HTR-8/SVneo (cell line): ENCODE measurements at regions not wholly inside any gene's neighbourhood (a gene's known extent, or its start where the extent isn't known, plus 50 kb on each side); places are given as distances from the start of the nearest gene placed in this dataset.

ENCODE experiments used
- DNase-seq: peaks from one replicate; pipeline ENCODE4 v3.0.0; 2011; ENCODE audit warnings: low spot score, mixed read lengths; ENCODE audit not compliant: insufficient read length
- FAIRE-seq: peaks from 2 replicates; lab custom pipeline; 2011; peaks lifted over from hg19 to GRCh38; lab: Jason Lieb, UNC

DNA sequence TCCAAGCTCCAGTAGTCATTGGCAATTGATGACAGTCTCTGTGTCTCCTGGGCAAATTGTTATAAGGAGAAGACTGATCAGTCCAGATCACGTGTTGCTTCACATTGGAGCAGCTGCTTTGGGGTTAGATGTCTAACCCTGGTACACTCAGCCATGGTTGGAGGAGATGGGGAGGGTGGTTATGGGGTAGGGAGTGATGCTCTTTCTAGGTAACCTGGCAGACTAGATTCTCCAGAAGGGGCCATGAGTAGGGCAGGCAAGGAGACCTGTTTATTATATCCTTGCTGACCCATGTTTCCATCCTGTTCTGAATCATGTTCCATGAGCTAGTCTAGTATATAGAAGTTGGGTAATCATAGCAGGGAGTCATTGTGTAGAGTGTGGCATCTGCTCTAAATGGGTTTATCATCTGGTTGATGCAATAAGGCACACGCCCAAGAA, 50.8 kb upstream of the BACH2 start:
- FAIRE-seq, result no peak
- DNase-seq, result no peak

DNA sequence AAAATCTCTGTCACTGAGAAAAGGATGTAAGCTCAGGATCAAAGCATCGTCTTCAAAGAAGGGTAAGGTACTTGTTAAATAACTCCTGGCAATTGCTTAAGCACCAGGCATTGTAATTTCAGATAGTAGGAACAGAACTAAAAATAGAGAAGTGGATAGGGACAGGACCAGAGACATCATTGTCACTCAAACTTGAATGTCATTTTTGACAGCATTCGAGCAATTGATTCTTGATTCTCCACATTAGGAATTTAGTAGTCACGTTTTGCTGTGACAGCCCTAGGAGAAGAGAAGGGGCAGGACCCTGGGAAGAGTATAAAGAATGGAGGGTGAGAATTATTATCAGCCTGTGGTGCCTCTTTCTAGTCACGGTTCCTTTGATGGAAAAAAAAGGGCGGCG, 50.1 kb upstream of the BACH2 start:
- DNase-seq, result no peak
- FAIRE-seq, result no peak
